Ishikawa (cell line): ENCODE measurements at regions not wholly inside any gene's neighbourhood (a gene's known extent, or its start where the extent isn't known, plus 50 kb on each side); places are given as distances from the start of the nearest gene placed in this dataset.

Experiments used
- CEBPB ChIP-seq: IDR thresholded peaks from 2 replicates; pipeline ENCODE4 v1.6.1; 2012
- CREB1 ChIP-seq: IDR thresholded peaks from 2 replicates; pipeline ENCODE4 v1.6.1; 2012; ENCODE audit warnings: low read depth
- EGR1 ChIP-seq: IDR thresholded peaks from 2 replicates; pipeline ENCODE4 v1.6.1; 2012
- EP300 ChIP-seq: IDR thresholded peaks from 2 replicates; pipeline ENCODE4 v1.6.1; 2012; ENCODE audit warnings: borderline replicate concordance
- FOXM1 ChIP-seq: IDR thresholded peaks from 2 replicates; pipeline ENCODE4 v1.6.1; 2012; ENCODE audit warnings: low read depth, borderline replicate concordance
- MAX ChIP-seq: IDR thresholded peaks from 2 replicates; pipeline ENCODE4 v1.6.1; 2012
- NFIC ChIP-seq: IDR thresholded peaks from 2 replicates; pipeline ENCODE4 v1.6.1; 2012
- RAD21 ChIP-seq: IDR thresholded peaks from 2 replicates; pipeline ENCODE4 v1.6.1; 2012; ENCODE audit warnings: low read depth
- REST ChIP-seq: IDR thresholded peaks from 2 replicates; pipeline ENCODE4 v1.6.1; 2012; ENCODE audit warnings: low read depth, mild to moderate bottlenecking
- TAF1 ChIP-seq: IDR thresholded peaks from 2 replicates; pipeline ENCODE4 v1.6.1; 2012; ENCODE audit warnings: low read depth, mild to moderate bottlenecking
- TCF12 ChIP-seq: IDR thresholded peaks from 2 replicates; pipeline ENCODE4 v1.6.1; 2012; ENCODE audit warnings: low read depth
- TEAD4 ChIP-seq: IDR thresholded peaks from 2 replicates; pipeline ENCODE4 v1.6.1; 2012
- USF1 ChIP-seq: IDR thresholded peaks from 2 replicates; pipeline ENCODE4 v1.6.1; 2012
- YY1 ChIP-seq: IDR thresholded peaks from 2 replicates; pipeline ENCODE4 v1.6.1; 2012; ENCODE audit warnings: low read depth
- ZBTB7A ChIP-seq: IDR thresholded peaks from 2 replicates; pipeline ENCODE4 v1.6.1; 2012; ENCODE audit warnings: low read depth

GRCh38 chr5:10110228-10110627 lies 139.5 kb downstream of the ATPSCKMT start:
- TF ChIP-seq MAX (no peak), FOXM1 (no peak), TAF1 (no peak), EGR1 (no peak), CEBPB (no peak), USF1 (no peak), ZBTB7A (no peak), CREB1 (no peak)

GRCh38 chr5:10109299-10109698 lies 140.4 kb downstream of the ATPSCKMT start:
- TF ChIP-seq USF1 (no peak), REST (no peak), NFIC (no peak), TAF1 (no peak), EP300 (no peak), EGR1 (no peak), CEBPB (no peak), ZBTB7A (no peak)

- TF ChIP-seq MAX (no peak), RAD21 (no peak), TAF1 (no peak), FOXM1 (no peak)
Observed at GRCh38 chr5:10106806-10107205, 142.9 kb downstream of the ATPSCKMT start.

GRCh38 chr5:10106285-10106684 lies 143.4 kb downstream of the ATPSCKMT start:
- TF ChIP-seq TCF12 (no peak), YY1 (no peak), EP300 (no peak)

- TF ChIP-seq ZBTB7A (no peak), YY1 (no peak), CEBPB (no peak), TAF1 (no peak), TCF12 (no peak), EP300 (no peak), REST (no peak), USF1 (no peak), CREB1 (no peak), MAX (no peak), RAD21 (no peak), NFIC (no peak), FOXM1 (no peak), EGR1 (no peak), TEAD4 (no peak)
Observed at GRCh38 chr5:10102706-10103497, 146.8 kb downstream of the ATPSCKMT start.

GRCh38 chr5:10099548-10099947 lies 150.1 kb downstream of the ATPSCKMT start:
- TF ChIP-seq EGR1 = no peak
- no peak for TF ChIP-seq USF1
- TF ChIP-seq TCF12 = no peak
- no peak for TF ChIP-seq FOXM1
- TF ChIP-seq CREB1 = no peak
- no peak for TF ChIP-seq EP300
- no peak for TF ChIP-seq YY1
- no peak for TF ChIP-seq CEBPB
- no peak for TF ChIP-seq NFIC
- TF ChIP-seq TAF1 = no peak
- TF ChIP-seq MAX = no peak
- TF ChIP-seq ZBTB7A = no peak
- TF ChIP-seq RAD21 = no peak
- TF ChIP-seq REST = no peak
- TF ChIP-seq TEAD4 = no peak
